NCI-H2227 (cell line): ENCODE measurements at regions not wholly inside any gene's neighbourhood (a gene's known extent, or its start where the extent isn't known, plus 50 kb on each side); places are given as distances from the start of the nearest gene placed in this dataset.
"Not testable (repeated sequence)": the region's sequence is repeated elsewhere in the genome, so short reads cannot be mapped to it uniquely, and the experiment has no call there.

Source experiments
- DNase-seq: peaks from one replicate; lab custom pipeline; 2025; ENCODE audit not compliant: unreplicated experiment; lab: John Stamatoyannopoulos, UW

GRCh38 chr11:69947793-69948255 is 128.6 kb upstream of the FGF3 start:
- no peak for DNase-seq

- no peak for DNase-seq
These were observed 129.3 kb upstream of the FGF3 start for GRCh38 chr11:69948256-69949141.

- no peak for DNase-seq
These were observed 128.8 kb upstream of the ANO1 start for GRCh38 chr11:69949327-69949726.

GRCh38 chr11:69950120-69950519 is 128.0 kb upstream of the ANO1 start:
- DNase-seq: no peak

GRCh38 chr11:69950621-69951020 is 127.5 kb upstream of the ANO1 start:
- DNase-seq: no peak

- no peak for DNase-seq
These were observed 126.3 kb upstream of the ANO1 start for GRCh38 chr11:69951821-69952220.

GRCh38 chr11:69952229-69952975 is 125.7 kb upstream of the ANO1 start:
- DNase-seq: not testable (repeated sequence)

GRCh38 chr11:69953356-69953755 is 124.8 kb upstream of the ANO1 start:
- DNase-seq: no peak

- DNase-seq: no peak
These were observed 123.4 kb upstream of the ANO1 start for GRCh38 chr11:69954756-69955155.

- DNase-seq: no peak
These were observed 121.4 kb upstream of the ANO1 start for GRCh38 chr11:69956669-69957190.

GRCh38 chr11:69957849-69958248 is 120.3 kb upstream of the ANO1 start:
- no peak for DNase-seq

GRCh38 chr11:69958308-69958707 is 119.8 kb upstream of the ANO1 start:
- no peak for DNase-seq

GRCh38 chr11:69959461-69959860 is 118.7 kb upstream of the ANO1 start:
- DNase-seq: no peak

- DNase-seq: no peak
These were observed 116.4 kb upstream of the ANO1 start for GRCh38 chr11:69961738-69962137.

GRCh38 chr11:69962152-69962551 is 116.0 kb upstream of the ANO1 start:
- no peak for DNase-seq

GRCh38 chr11:69963533-69964246 is 114.4 kb upstream of the ANO1 start:
- DNase-seq: no peak

- DNase-seq: no peak
These were observed 113.9 kb upstream of the ANO1 start for GRCh38 chr11:69964247-69964643.

GRCh38 chr11:69965821-69966582 is 112.1 kb upstream of the ANO1 start:
- DNase-seq: no peak

- no peak for DNase-seq
These were observed 111.6 kb upstream of the ANO1 start for GRCh38 chr11:69966583-69966835.

- no peak for DNase-seq
These were observed 111.1 kb upstream of the ANO1 start for GRCh38 chr11:69966910-69967483.
